Heart left ventricle (tissue), 13 donors: ENCODE measurements at regions not wholly inside any gene's neighbourhood (a gene's known extent, or its start where the extent isn't known, plus 50 kb on each side); places are given as distances from the start of the nearest gene placed in this dataset.

Experiments used
- POLR2A ChIP-seq, 2 donors: fragments of 450-650 bp; IDR thresholded peaks; one replicate each; pipeline ENCODE4 v1.6.1; 2017; ENCODE audit warnings: antibody characterized with exemption in 2 of 2, mild to moderate bottlenecking in 2 of 2, moderate library complexity in 2 of 2
- TF ChIP-seq, protein P1 (sequence below), 12 donors: fragments of 200-600 bp; sonication (generic) in 4 of 12; IDR thresholded peaks; one replicate each; pipeline versions ENCODE4 v1.5.0 to v1.8.0; 2018 to 2022; ENCODE audit warnings: antibody characterized with exemption in 12 of 12, mild to moderate bottlenecking in 5 of 12
- donor health status: ischemic (EF 13 %, LVEDD 7.1; RV severe dilation, severe dysfunction).
- donor health status: DM: no; HTN: yes; CAD: no.
- donor health status: DM: no; HTN: no; CAD: no.
- donor health status: ischemic (EF 25% LVEDD 6.9; RV normal size, moderate dysfunction).
- donor health status: ischemic (EF 25% LVEDD 5.7; RV mildly dilated, moderate dysfunction).
- donor health status: ischemic (EF 35%, LVEDD 5.7; RV mildly dilated, moderate dysfunction).
- donor health status: nonischemic (EF 11% LVEDD 7.7; RV severe dilation, severe dysfunction).
- donor health status: DM: yes; HTN: yes; CAD: no.
- donor health status: PGD.
- donor health status: ischemic (EF 29% LVEDD 5.4; RV normal size, mild dysfunction).
- donor health status: nonischemic (EF 23%, LVEDD 6.1; RV moderate dilation, normal function).

DNA sequence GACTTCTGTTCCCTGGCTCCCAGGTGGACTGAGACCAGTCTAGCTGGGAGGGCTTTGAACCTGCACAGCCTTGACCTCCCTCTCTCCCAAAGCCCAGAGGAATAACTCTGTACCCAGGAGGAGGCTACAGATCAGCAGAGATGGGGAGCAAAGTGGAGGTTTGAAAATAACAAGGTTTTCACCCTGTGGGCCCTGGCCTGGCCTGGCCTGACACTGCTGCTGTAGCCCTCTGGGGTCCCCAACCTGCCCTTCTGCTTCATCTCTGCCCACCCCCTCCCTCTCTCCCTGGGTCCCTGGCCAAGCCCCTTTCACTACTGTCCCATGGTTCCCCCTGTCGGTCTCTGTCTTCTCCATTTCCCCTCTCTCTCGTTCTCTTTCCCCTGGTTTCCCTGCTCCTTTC, 225.2 kb downstream of the BUD13 start:
- no peak for TF ChIP-seq POLR2A (IDR thresholded peaks at IDR 0.05)
- TF ChIP-seq, protein P1, sequence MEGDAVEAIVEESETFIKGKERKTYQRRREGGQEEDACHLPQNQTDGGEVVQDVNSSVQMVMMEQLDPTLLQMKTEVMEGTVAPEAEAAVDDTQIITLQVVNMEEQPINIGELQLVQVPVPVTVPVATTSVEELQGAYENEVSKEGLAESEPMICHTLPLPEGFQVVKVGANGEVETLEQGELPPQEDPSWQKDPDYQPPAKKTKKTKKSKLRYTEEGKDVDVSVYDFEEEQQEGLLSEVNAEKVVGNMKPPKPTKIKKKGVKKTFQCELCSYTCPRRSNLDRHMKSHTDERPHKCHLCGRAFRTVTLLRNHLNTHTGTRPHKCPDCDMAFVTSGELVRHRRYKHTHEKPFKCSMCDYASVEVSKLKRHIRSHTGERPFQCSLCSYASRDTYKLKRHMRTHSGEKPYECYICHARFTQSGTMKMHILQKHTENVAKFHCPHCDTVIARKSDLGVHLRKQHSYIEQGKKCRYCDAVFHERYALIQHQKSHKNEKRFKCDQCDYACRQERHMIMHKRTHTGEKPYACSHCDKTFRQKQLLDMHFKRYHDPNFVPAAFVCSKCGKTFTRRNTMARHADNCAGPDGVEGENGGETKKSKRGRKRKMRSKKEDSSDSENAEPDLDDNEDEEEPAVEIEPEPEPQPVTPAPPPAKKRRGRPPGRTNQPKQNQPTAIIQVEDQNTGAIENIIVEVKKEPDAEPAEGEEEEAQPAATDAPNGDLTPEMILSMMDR (IDR thresholded peaks at IDR 0.05), result no peak
